AG04449 (cell line): ENCODE measurements at regions not wholly inside any gene's neighbourhood (a gene's known extent, or its start where the extent isn't known, plus 50 kb on each side); places are given as distances from the start of the nearest gene placed in this dataset.
A peak's percentile ranks its signal among the peaks of the same experiment; 100 is the strongest.

ENCODE experiments used
- CTCF ChIA-PET: fragments of 350-600 bp; formaldehyde crosslinking; extraction: SDS; loops from one replicate; lab custom pipeline; 2021; ENCODE audit warnings: antibody characterized with exemption; lab: Yijun Ruan, JAX
- POLR2A ChIA-PET: fragments of 400-600, 350-600 bp; formaldehyde crosslinking; extraction: SDS; loops from one replicate; lab custom pipeline; 2020; ENCODE audit warnings: antibody characterized with exemption, inconsistent platforms; lab: Yijun Ruan, JAX
- DNase-seq: peaks from one replicate; pipeline ENCODE4 v3.0.0-alpha.2; 2010; ENCODE audit warnings: low read depth, low spot score
- H3K4me3 ChIP-seq: 2 replicates; pipeline ENCODE4 v1.5.1; 2011; ENCODE audit warnings: low read depth, mild to moderate bottlenecking, control low read depth, low read length
- CTCF ChIP-seq: IDR thresholded peaks from one replicate; pipeline ENCODE4 v1.5.1; 2011; ENCODE audit warnings: mild to moderate bottlenecking, moderate library complexity, low read length, control low read depth, inconsistent platforms; ENCODE audit not compliant: insufficient read depth; ENCODE audit errors: missing control alignments

DNA sequence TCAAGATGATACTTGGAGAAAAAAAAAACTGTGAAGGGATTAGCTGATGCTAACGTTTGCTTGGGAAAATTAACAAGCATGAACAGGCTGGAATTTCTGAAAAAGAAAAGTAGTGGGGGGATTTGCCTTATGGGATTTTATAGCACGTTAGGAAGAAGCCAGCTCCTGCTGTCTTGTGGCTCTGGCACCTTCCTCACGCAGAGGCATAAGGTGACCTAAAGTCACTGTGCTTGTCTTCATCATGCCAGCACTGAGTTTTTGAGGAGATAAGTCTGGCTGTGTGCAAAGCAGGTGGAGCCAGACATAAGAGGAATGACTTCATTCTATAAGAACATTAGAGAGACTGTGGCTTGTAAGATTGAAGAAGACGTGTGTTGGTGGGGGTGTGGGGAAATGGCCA is 94.4 kb upstream of the MAP1B start:
- ChIA-PET POLR2A (no interaction called here), CTCF (no interaction called here)

GRCh38 chr5:72013766-72014624 is 93.3 kb upstream of the MAP1B start:
- CTCF ChIA-PET: interaction anchor here (0.7 to 1.5 kb wide), 5 partner anchors 9 to 295 kb away, joined by 3 to 4 read pairs (median 4); no protein-coding TSS in a partner anchor
- H3K4me3 ChIP-seq: no peak overlapping the region
- POLR2A ChIA-PET: no interaction called here
- TF ChIP-seq CTCF: no peak
- DNase-seq: no peak

More for the DNA sequence above, 94.4 kb upstream of the MAP1B start:
- no peak for DNase-seq
- no peak overlapping the region for H3K4me3 ChIP-seq
- TF ChIP-seq CTCF: no peak

DNA sequence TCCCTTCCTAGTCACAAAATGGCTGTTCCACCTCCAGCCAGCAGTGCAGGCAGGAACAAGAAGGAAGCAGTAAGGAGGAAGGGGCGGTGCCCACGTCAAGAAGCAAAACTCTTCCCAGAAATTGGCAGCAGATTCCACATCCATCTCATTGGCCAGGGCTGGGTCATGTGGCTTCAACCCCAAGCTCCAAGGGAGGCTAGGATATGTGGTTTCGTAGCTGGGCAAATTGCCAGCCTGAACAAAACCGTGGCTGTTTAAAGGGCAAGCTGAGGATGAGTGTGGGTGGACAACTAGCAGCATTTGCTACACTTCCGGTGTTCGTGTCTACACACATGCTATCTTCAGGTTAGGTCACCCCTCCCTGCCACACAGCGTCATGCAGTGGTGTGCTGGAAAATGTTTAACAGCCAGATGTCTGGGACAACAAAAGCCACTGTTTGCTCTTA is 92.1 kb upstream of the MAP1B start:
- H3K4me3 ChIP-seq: no peak overlapping the region
- ChIA-PET CTCF (interaction anchor here (0.7 to 1.5 kb wide), 4 partner anchors 8 to 294 kb away, joined by 3 to 4 read pairs (median 4); no protein-coding TSS in a partner anchor), POLR2A (no interaction called here)
- no peak for TF ChIP-seq CTCF
- DNase-seq: no peak

DNA sequence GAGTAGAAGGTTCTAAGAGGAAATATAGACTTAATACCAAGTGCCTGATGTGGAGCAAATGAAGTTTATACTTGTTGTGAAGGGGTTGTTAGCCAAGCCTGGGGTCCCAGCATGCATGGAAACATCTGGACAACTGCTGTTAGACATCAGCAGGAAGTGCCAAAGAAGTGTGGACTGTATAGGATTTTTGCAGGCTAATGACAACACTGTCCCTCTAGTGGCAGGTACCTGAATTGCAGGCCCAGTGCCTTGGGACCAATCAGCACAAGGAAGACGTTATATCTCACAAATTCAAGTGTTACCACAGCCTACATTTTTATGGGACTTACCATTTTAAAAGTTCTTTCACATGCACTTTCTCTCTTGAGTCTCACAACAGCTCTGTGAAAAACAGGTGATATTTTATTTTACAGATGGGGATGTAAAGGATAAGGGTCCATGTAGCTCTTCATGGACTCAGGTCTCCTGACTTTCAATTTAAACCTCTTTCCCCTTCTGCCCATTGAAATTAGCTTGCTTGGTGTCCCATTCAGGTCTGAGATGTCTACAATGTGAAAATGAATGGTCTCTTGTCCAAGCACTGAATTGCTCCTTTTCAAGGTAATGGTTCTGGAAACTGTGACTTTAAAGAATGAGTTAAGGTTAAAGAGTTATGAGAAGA is 89.0 kb upstream of the MAP1B start:
- CTCF ChIA-PET: interaction anchor here (0.7 to 3.1 kb wide), 15 partner anchors 9 to 252 kb away, joined by 3 to 16 read pairs (median 4); no protein-coding TSS in a partner anchor
- DNase-seq: no peak
- no peak overlapping the region for H3K4me3 ChIP-seq
- POLR2A ChIA-PET: no interaction called here
- TF ChIP-seq CTCF: peak; percentile 78

GRCh38 chr5:72020161-72020983 is 86.9 kb upstream of the MAP1B start:
- no peak overlapping the region for H3K4me3 ChIP-seq
- no peak for DNase-seq
- TF ChIP-seq CTCF: no peak
- POLR2A ChIA-PET: no interaction called here
- CTCF ChIA-PET: interaction anchor here (2.5 to 3.1 kb wide), 3 partner anchors 10 to 237 kb away, joined by 13 to 16 read pairs (median 14); no protein-coding TSS in a partner anchor
